NB4 (cell line): ENCODE measurements at regions not wholly inside any gene's neighbourhood (a gene's known extent, or its start where the extent isn't known, plus 50 kb on each side); places are given as distances from the start of the nearest gene placed in this dataset.

Experiments
- POLR2A ChIP-seq: IDR thresholded peaks from 2 replicates; pipeline ENCODE4 v1.6.1; 2011; ENCODE audit warnings: mild to moderate bottlenecking; ENCODE audit not compliant: insufficient read length; ENCODE audit errors: extremely low read depth
- TF ChIP-seq, protein P1 (sequence below): IDR thresholded peaks from one replicate; pipeline ENCODE4 v1.5.1; 2012; ENCODE audit warnings: low read depth, low read length

DNA sequence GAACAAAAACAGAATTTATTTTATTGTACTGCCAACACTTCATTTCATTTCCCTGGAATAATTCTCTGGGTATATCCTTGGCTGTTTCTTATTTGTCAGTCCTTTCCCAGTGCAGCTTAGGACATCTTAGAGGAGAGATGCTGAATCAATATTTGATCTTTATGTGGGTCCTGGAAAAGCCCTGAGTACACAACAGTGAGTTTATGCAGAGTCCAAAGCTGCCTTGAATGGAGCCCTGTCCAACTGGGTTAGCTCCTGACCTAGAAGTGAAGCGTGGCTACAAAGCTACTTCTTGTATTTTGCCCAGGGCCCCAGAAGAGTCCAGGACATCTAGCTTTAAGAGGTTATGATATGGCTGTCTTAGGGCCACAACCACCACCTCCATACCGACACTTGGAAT is 378.0 kb upstream of the FAT3 start:
- TF ChIP-seq, protein P1, sequence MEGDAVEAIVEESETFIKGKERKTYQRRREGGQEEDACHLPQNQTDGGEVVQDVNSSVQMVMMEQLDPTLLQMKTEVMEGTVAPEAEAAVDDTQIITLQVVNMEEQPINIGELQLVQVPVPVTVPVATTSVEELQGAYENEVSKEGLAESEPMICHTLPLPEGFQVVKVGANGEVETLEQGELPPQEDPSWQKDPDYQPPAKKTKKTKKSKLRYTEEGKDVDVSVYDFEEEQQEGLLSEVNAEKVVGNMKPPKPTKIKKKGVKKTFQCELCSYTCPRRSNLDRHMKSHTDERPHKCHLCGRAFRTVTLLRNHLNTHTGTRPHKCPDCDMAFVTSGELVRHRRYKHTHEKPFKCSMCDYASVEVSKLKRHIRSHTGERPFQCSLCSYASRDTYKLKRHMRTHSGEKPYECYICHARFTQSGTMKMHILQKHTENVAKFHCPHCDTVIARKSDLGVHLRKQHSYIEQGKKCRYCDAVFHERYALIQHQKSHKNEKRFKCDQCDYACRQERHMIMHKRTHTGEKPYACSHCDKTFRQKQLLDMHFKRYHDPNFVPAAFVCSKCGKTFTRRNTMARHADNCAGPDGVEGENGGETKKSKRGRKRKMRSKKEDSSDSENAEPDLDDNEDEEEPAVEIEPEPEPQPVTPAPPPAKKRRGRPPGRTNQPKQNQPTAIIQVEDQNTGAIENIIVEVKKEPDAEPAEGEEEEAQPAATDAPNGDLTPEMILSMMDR = no peak
- no peak for TF ChIP-seq POLR2A
